DMS53 treated with DMSO at 0.1 percent for 48 hours (cell line): ENCODE measurements at regions not wholly inside any gene's neighbourhood (a gene's known extent, or its start where the extent isn't known, plus 50 kb on each side); places are given as distances from the start of the nearest gene placed in this dataset.
"Not testable (repeated sequence)": the region's sequence is repeated elsewhere in the genome, so short reads cannot be mapped to it uniquely, and the experiment has no call there.

Source experiments
- DNase-seq: peaks from one replicate; lab custom pipeline; 2025; ENCODE audit not compliant: unreplicated experiment; lab: John Stamatoyannopoulos, UW

GRCh38 chr11:67877316-67877715, 126.6 kb downstream of the UNC93B1 start:
- DNase-seq, result not testable (repeated sequence)

GRCh38 chr11:67873223-67873622, 130.7 kb downstream of the UNC93B1 start:
- DNase-seq, result peak; percentile 99

- peak; percentile 60 for DNase-seq
Observed at GRCh38 chr11:67871168-67871567, 132.7 kb downstream of the UNC93B1 start.

- not testable (repeated sequence) for DNase-seq
Observed at GRCh38 chr11:67862896-67863295, 141.0 kb downstream of the UNC93B1 start.

- not testable (repeated sequence) for DNase-seq
Observed at GRCh38 chr11:67859513-67860161, 144.3 kb downstream of the UNC93B1 start.

GRCh38 chr11:67850747-67851146, 153.2 kb downstream of the UNC93B1 start:
- DNase-seq, result peak; percentile 30

- not testable (repeated sequence) for DNase-seq
Observed at GRCh38 chr11:67849766-67850165, 154.1 kb downstream of the UNC93B1 start.

GRCh38 chr11:67847896-67848875, 155.7 kb downstream of the UNC93B1 start:
- DNase-seq, result peak; percentile 53

- not testable (repeated sequence) for DNase-seq
Observed at GRCh38 chr11:67846303-67846702, 157.6 kb downstream of the UNC93B1 start.

GRCh38 chr11:67845296-67845695, 158.6 kb downstream of the UNC93B1 start:
- not testable (repeated sequence) for DNase-seq

GRCh38 chr11:67840599-67840998, 163.3 kb downstream of the UNC93B1 start:
- not testable (repeated sequence) for DNase-seq

- DNase-seq, result not testable (repeated sequence)
Observed at GRCh38 chr11:67830152-67830551, 155.7 kb upstream of the ALDH3B2 start.

- DNase-seq, result not testable (repeated sequence)
Observed at GRCh38 chr11:67826951-67827296, 152.5 kb upstream of the ALDH3B2 start.

GRCh38 chr11:67826028-67826950, 151.9 kb upstream of the ALDH3B2 start:
- DNase-seq, result peak; percentile 88

GRCh38 chr11:67824861-67825260, 150.4 kb upstream of the ALDH3B2 start:
- DNase-seq, result not testable (repeated sequence)

GRCh38 chr11:67820081-67820480, 145.7 kb upstream of the ALDH3B2 start:
- DNase-seq, result no peak

- DNase-seq, result not testable (repeated sequence)
Observed at GRCh38 chr11:67817558-67817957, 143.1 kb upstream of the ALDH3B2 start.

- DNase-seq, result not testable (repeated sequence)
Observed at GRCh38 chr11:67809301-67809700, 134.9 kb upstream of the ALDH3B2 start.

GRCh38 chr11:67807896-67808295, 133.5 kb upstream of the ALDH3B2 start:
- not testable (repeated sequence) for DNase-seq

- not testable (repeated sequence) for DNase-seq
Observed at GRCh38 chr11:67806728-67807235, 132.4 kb upstream of the ALDH3B2 start.

GRCh38 chr11:67806183-67806582, 131.8 kb upstream of the ALDH3B2 start:
- DNase-seq, result not testable (repeated sequence)
